22Rv1 (cell line): ENCODE measurements at regions not wholly inside any gene's neighbourhood (a gene's known extent, or its start where the extent isn't known, plus 50 kb on each side); places are given as distances from the start of the nearest gene placed in this dataset.

Experiments
- CTCF ChIP-seq: fragments of 450-650 bp; IDR thresholded peaks from 2 replicates; pipeline ENCODE4 v1.5.1; 2017; ENCODE audit warnings: mild to moderate bottlenecking
- ZFX ChIP-seq: fragments of 450-650 bp; IDR thresholded peaks from 2 replicates; pipeline ENCODE4 v1.6.1; 2017; ENCODE audit warnings: antibody characterized with exemption, borderline replicate concordance

- TF ChIP-seq CTCF: no peak
- TF ChIP-seq ZFX: no peak
Observed at GRCh38 chr14:22390195-22390594, 198.8 kb downstream of the DAD1 start.
